ENCODE measurements at regions not wholly inside any gene's neighbourhood (a gene's known extent, or its start where the extent isn't known, plus 50 kb on each side); places are given as distances from the start of the nearest gene placed in this dataset.

DNA sequence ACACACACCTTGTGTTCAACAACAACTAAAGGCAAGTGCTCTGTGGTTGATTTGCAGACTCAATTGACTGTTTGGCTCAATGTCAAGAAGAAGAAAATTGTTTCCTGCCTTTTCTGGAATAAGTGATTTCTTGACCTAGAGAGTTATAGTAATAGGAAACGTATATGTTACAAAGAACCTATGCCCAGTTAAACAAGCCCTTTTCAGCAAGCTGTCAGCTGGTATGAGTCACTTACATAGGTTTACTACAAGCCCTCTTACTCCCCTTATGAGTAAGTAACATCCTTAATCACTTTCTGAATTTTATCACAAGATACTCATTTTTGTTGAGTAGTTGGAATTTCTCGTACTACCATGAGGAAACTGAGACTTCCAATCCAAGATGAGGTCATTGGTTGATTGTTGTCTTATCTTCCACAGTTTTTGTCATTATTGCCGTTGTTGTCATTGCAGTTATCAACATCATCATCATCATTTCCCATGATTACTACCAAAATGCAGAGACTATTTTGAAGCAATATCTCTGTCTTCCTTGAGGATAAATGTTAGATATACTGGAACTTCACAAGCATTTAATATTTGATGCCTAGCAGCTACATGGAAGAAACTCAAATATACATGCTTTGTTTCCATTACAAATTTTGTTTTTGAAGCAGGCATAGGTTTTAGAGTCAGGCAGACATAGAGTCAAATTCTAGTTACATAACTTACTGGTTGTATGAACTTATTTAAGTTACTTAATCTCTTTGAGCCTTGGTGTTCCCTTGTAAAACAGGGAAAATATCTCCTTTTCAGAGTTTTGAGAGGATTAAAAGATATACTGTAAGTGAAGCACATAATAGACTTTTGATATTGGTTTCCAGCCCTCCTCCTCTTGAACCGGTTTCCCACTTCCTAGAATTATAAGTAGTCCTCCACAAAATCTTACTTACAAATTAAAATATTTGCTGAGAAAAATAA is 106.0 kb downstream of the RAP2A start:
- no peak for TF ChIP-seq TRIM24 (IDR thresholded peaks at IDR 0.05)
- no peak for TF ChIP-seq COPS2 (conservative IDR thresholded peaks at IDR 0.05)
- no peak for TF ChIP-seq POLR2AphosphoS5 (IDR thresholded peaks at IDR 0.05; ENCODE audit: control insufficient read depth, insufficient read depth, low read depth, low read length)

Data from K562 (cell line).